ELR (cell line): ENCODE measurements at regions not wholly inside any gene's neighbourhood (a gene's known extent, or its start where the extent isn't known, plus 50 kb on each side); places are given as distances from the start of the nearest gene placed in this dataset.

ENCODE experiments used
- DNase-seq: peaks from one replicate; pipeline ENCODE4 v3.0.0-alpha.2; 2015; ENCODE audit warnings: low read depth

- DNase-seq: no peak
Measured at GRCh38 chr2:64338910-64339500, 115.0 kb upstream of the LGALSL start.

- no peak for DNase-seq
Measured at GRCh38 chr2:64341461-64341860, 112.5 kb upstream of the LGALSL start.

- no peak for DNase-seq
Measured at GRCh38 chr2:64342195-64343099, 111.5 kb upstream of the LGALSL start.

GRCh38 chr2:64344999-64345576 is 108.9 kb upstream of the LGALSL start:
- no peak for DNase-seq

- no peak for DNase-seq
Measured at GRCh38 chr2:64345998-64346397, 108.0 kb upstream of the LGALSL start.

- DNase-seq: peak; percentile 43
Measured at GRCh38 chr2:64348386-64349130, 105.4 kb upstream of the LGALSL start.

- no peak for DNase-seq
Measured at GRCh38 chr2:64349131-64349530, 104.8 kb upstream of the LGALSL start.

GRCh38 chr2:64350996-64351395 is 103.0 kb upstream of the LGALSL start:
- no peak for DNase-seq

- DNase-seq: no peak
Measured at GRCh38 chr2:64352292-64352691, 101.7 kb upstream of the LGALSL start.

GRCh38 chr2:64354857-64355680 is 98.9 kb upstream of the LGALSL start:
- DNase-seq: peak; percentile 88

- no peak for DNase-seq
Measured at GRCh38 chr2:64356906-64357305, 97.1 kb upstream of the LGALSL start.

GRCh38 chr2:64359171-64359891 is 94.6 kb upstream of the LGALSL start:
- DNase-seq: peak; percentile 34

- peak; percentile 96 for DNase-seq
Measured at GRCh38 chr2:64359892-64360657, 93.9 kb upstream of the LGALSL start.

- no peak for DNase-seq
Measured at GRCh38 chr2:64361151-64361938, 92.6 kb upstream of the LGALSL start.

GRCh38 chr2:64362562-64363026 is 91.4 kb upstream of the LGALSL start:
- no peak for DNase-seq

- DNase-seq: no peak
Measured at GRCh38 chr2:64363140-64363539, 90.8 kb upstream of the LGALSL start.

GRCh38 chr2:64363848-64364247 is 90.1 kb upstream of the LGALSL start:
- no peak for DNase-seq

GRCh38 chr2:64367444-64368232 is 86.3 kb upstream of the LGALSL start:
- no peak for DNase-seq
